H1 (cell line): ENCODE measurements at regions not wholly inside any gene's neighbourhood (a gene's known extent, or its start where the extent isn't known, plus 50 kb on each side); places are given as distances from the start of the nearest gene placed in this dataset.

Experiments used
- CTCF ChIA-PET: fragments of 300-600 bp; sonication (Branson Sonifier 250); formaldehyde crosslinking; loops from one replicate; lab custom pipeline; 2021; ENCODE audit not compliant: partially characterized antibody; lab: Charles Lee
- POLR2A ChIA-PET: fragments of 300-600 bp; sonication (Branson Sonifier 250); formaldehyde crosslinking; loops from one replicate; lab custom pipeline; 2021; ENCODE audit warnings: inconsistent platforms; ENCODE audit not compliant: partially characterized antibody; lab: Charles Lee
- DNase-seq, 2 experiments: peaks; one replicate each; pipeline versions ENCODE4 v3.0.0 to v3.0.0-alpha.2; 2010 to 2022; ENCODE audit warnings: low spot score in 2 of 2, low read depth in 1 of 2, mixed read lengths in 1 of 2
- FAIRE-seq: peaks from 2 replicates; lab custom pipeline; 2011; peaks lifted over from hg19 to GRCh38; lab: Jason Lieb, UNC
- H2AFZ ChIP-seq: 2 replicates; pipeline ENCODE4 v1.8.1; 2012; ENCODE audit warnings: low read length, inconsistent platforms
- H2AK5ac ChIP-seq: 2 replicates; pipeline ENCODE4 v1.6.1; 2013; ENCODE audit warnings: low read depth, low read length
- H2BK120ac ChIP-seq: replicated peaks from 2 replicates; pipeline ENCODE3; 2013; ENCODE audit warnings: low read depth, low read length, inconsistent platforms
- H2BK12ac ChIP-seq: 2 replicates; pipeline ENCODE4 v1.6.1; 2013; ENCODE audit warnings: low read depth, low read length
- H2BK15ac ChIP-seq: 2 replicates; pipeline ENCODE4 v1.6.1; 2013; ENCODE audit warnings: low read length
- H2BK20ac ChIP-seq: 2 replicates; pipeline ENCODE4 v1.6.1; 2013; ENCODE audit warnings: low read length
- H2BK5ac ChIP-seq: 2 replicates; pipeline ENCODE4 v1.6.1; 2013; ENCODE audit warnings: low read depth, low read length
- H3K14ac ChIP-seq: 2 replicates; pipeline ENCODE4 v1.6.1; 2013; ENCODE audit warnings: inconsistent platforms; ENCODE audit not compliant: insufficient read length
- H3K18ac ChIP-seq: 2 replicates; pipeline ENCODE4 v1.6.1; 2013; ENCODE audit warnings: low read length; ENCODE audit errors: extremely low read depth
- H3K23ac ChIP-seq: 2 replicates; pipeline ENCODE4 v1.6.1; 2013; ENCODE audit warnings: inconsistent platforms; ENCODE audit not compliant: insufficient read length
- H3K23me2 ChIP-seq: 2 replicates; pipeline ENCODE4 v1.6.1; 2013; ENCODE audit warnings: low read depth, low read length
- H3K27ac ChIP-seq: 2 replicates; pipeline ENCODE4 v1.6.1; 2011; ENCODE audit warnings: low read depth, low read length, inconsistent platforms
- H3K27me3 ChIP-seq, 4 experiments: replicated peaks in 1 of 4; 1 replicate in 1 of 4; 2 replicates in 3 of 4; pipeline versions ENCODE4 v1.6.1 to v1.8.1; 2011 to 2013; ENCODE audit warnings: low read length in 3 of 4, mild to moderate bottlenecking in 3 of 4, inconsistent platforms in 2 of 4, mixed read lengths in 2 of 4, moderate library complexity in 1 of 4; ENCODE audit not compliant: control insufficient read depth in 3 of 4, insufficient read depth in 3 of 4; ENCODE audit errors: extremely low read depth in 1 of 4
- H3K36me3 ChIP-seq, 4 experiments: 2 replicates each; pipeline versions ENCODE4 v1.6.1 to v1.8.1; 2011 to 2013; ENCODE audit warnings: mild to moderate bottlenecking in 4 of 4, low read length in 3 of 4, moderate library complexity in 2 of 4, control low read depth in 1 of 4, inconsistent platforms in 1 of 4; ENCODE audit not compliant: insufficient read depth in 4 of 4, control insufficient read depth in 2 of 4
- H3K4ac ChIP-seq: replicated peaks from 2 replicates; pipeline ENCODE3; 2013; ENCODE audit warnings: low read length, low read depth, mixed read lengths, inconsistent platforms; ENCODE audit not compliant: insufficient read length
- H3K4me1 ChIP-seq, 4 experiments: replicated peaks in 1 of 4; 1 replicate in 1 of 4; 2 replicates in 3 of 4; pipeline versions ENCODE4 v1.6.1 to v1.8.1; 2011 to 2013; ENCODE audit warnings: low read length in 3 of 4, inconsistent platforms in 2 of 4, mixed read lengths in 1 of 4; ENCODE audit not compliant: insufficient read depth in 4 of 4, control insufficient read depth in 3 of 4
- H3K4me2 ChIP-seq, 2 experiments: 2 replicates each; pipeline versions ENCODE4 v1.6.1 to v1.8.1; 2011 to 2013; ENCODE audit warnings: low read depth in 2 of 2, low read length in 2 of 2, control low read depth in 1 of 2, inconsistent platforms in 1 of 2, mild to moderate bottlenecking in 1 of 2; ENCODE audit not compliant: insufficient read depth in 1 of 2
- H3K4me3 ChIP-seq, 4 experiments: fragments of 200-600, 300-600 bp in 1 of 4; sonication (generic), shearing (Covaris generic), sonication (Bioruptor Twin) in 1 of 4; 2 replicates each; pipeline versions ENCODE4 v1.5.1 to v1.8.1; 2011 to 2016; ENCODE audit warnings: low read length in 4 of 4, low read depth in 3 of 4, control low read depth in 2 of 4, inconsistent platforms in 2 of 4, mild to moderate bottlenecking in 2 of 4, mixed read lengths in 1 of 4, moderate library complexity in 1 of 4; ENCODE audit not compliant: insufficient read depth in 2 of 4; ENCODE audit errors: extremely low read depth in 1 of 4
- H3K56ac ChIP-seq: replicated peaks from 2 replicates; pipeline ENCODE3; 2013; ENCODE audit warnings: low read depth, mild to moderate bottlenecking, mixed read lengths, low read length, inconsistent platforms; ENCODE audit not compliant: insufficient read length
- H3K79me1 ChIP-seq: 2 replicates; pipeline ENCODE4 v1.6.1; 2013; ENCODE audit warnings: low read depth, low read length, control low read depth
- H3K79me2 ChIP-seq, 2 experiments: 2 replicates each; pipeline versions ENCODE4 v1.6.1 to v1.8.1; 2012 to 2013; ENCODE audit warnings: low read length in 2 of 2, mild to moderate bottlenecking in 2 of 2, inconsistent platforms in 1 of 2; ENCODE audit not compliant: insufficient read depth in 2 of 2, control insufficient read depth in 1 of 2
- H3K9ac ChIP-seq, 4 experiments: replicated peaks in 1 of 4; 1 replicate in 1 of 4; 2 replicates in 3 of 4; pipeline versions ENCODE4 v1.6.1 to v1.8.1; 2011 to 2013; ENCODE audit warnings: low read depth in 3 of 4, low read length in 3 of 4, control low read depth in 2 of 4, mild to moderate bottlenecking in 2 of 4, moderate library complexity in 2 of 4, inconsistent platforms in 1 of 4; ENCODE audit errors: extremely low read depth in 1 of 4
- H3K9me3 ChIP-seq, 2 experiments: 2 replicates each; pipeline versions ENCODE4 v1.6.1 to v1.8.1; 2012 to 2013; ENCODE audit warnings: mild to moderate bottlenecking in 2 of 2, moderate library complexity in 2 of 2, control low read depth in 1 of 2, inconsistent platforms in 1 of 2, low read depth in 1 of 2, low read length in 1 of 2, mixed read lengths in 1 of 2; ENCODE audit not compliant: insufficient read depth in 2 of 2
- H4K20me1 ChIP-seq, 2 experiments: replicated peaks in 1 of 2; 2 replicates each; pipeline versions ENCODE3 to v1.8.1; 2011 to 2013; ENCODE audit warnings: inconsistent platforms in 2 of 2, low read length in 2 of 2, mild to moderate bottlenecking in 1 of 2; ENCODE audit not compliant: insufficient read depth in 2 of 2, control insufficient read depth in 1 of 2
- H4K5ac ChIP-seq: 2 replicates; pipeline ENCODE4 v1.6.1; 2013; ENCODE audit warnings: low read length, low read depth, mixed read lengths, inconsistent platforms; ENCODE audit not compliant: insufficient read length
- H4K8ac ChIP-seq: 2 replicates; pipeline ENCODE4 v1.8.0; 2013; ENCODE audit warnings: mild to moderate bottlenecking, moderate library complexity, low read length, inconsistent platforms; ENCODE audit not compliant: insufficient read depth; ENCODE audit errors: extremely low read depth
- H4K91ac ChIP-seq: replicated peaks from 2 replicates; pipeline ENCODE3; 2013; ENCODE audit warnings: low read length, mixed read lengths, inconsistent platforms; ENCODE audit not compliant: insufficient read length
- CBX5 ChIP-seq: fragments of 300-800, 300-1000 bp; sonication (generic); IDR thresholded peaks from 2 replicates; pipeline ENCODE4 v1.7.1; 2016; ENCODE audit warnings: antibody characterized with exemption, low read length, low read depth
- CTCF ChIP-seq, 3 experiments: IDR thresholded peaks; 1 replicate in 2 of 3; 2 replicates in 1 of 3; pipeline versions ENCODE4 v1.5.1 to v1.6.1; 2011; ENCODE audit warnings: low read length in 3 of 3, mild to moderate bottlenecking in 3 of 3, inconsistent platforms in 2 of 3, low read depth in 1 of 3, moderate library complexity in 1 of 3; ENCODE audit not compliant: insufficient read depth in 1 of 3; ENCODE audit errors: control extremely low read depth in 1 of 3
- GTF2F1 ChIP-seq: IDR thresholded peaks from 2 replicates; pipeline ENCODE4 v1.6.1; 2012; ENCODE audit warnings: low read depth, low read length, improper control_type of control experiment, borderline replicate concordance
- JUN ChIP-seq: IDR thresholded peaks from 2 replicates; pipeline ENCODE4 v1.6.1; 2011; ENCODE audit warnings: low read depth, mild to moderate bottlenecking, improper control_type of control experiment, low read length
- MAFK ChIP-seq: IDR thresholded peaks from 2 replicates; pipeline ENCODE4 v1.6.1; 2012; ENCODE audit warnings: low read depth, mild to moderate bottlenecking, improper control_type of control experiment, low read length
- MAX ChIP-seq: IDR thresholded peaks from 2 replicates; pipeline ENCODE4 v1.6.1; 2012; ENCODE audit warnings: inconsistent platforms
- POLR2A ChIP-seq, 2 experiments: IDR thresholded peaks; 1 replicate in 1 of 2; 2 replicates in 1 of 2; pipeline ENCODE4 v1.6.1; 2011; ENCODE audit warnings: low read depth in 2 of 2, low read length in 2 of 2, mild to moderate bottlenecking in 2 of 2; ENCODE audit errors: control extremely low read depth in 1 of 2
- POLR2AphosphoS5 ChIP-seq: IDR thresholded peaks from 2 replicates; pipeline ENCODE4 v1.6.1; 2011; ENCODE audit warnings: low read depth, low read length
- RFX5 ChIP-seq: IDR thresholded peaks from 2 replicates; pipeline ENCODE4 v1.6.1; 2011; ENCODE audit warnings: low read depth, low read length, improper control_type of control experiment, borderline replicate concordance
- SP2 ChIP-seq: IDR thresholded peaks from 2 replicates; pipeline ENCODE4 v1.6.1; 2012; ENCODE audit warnings: mild to moderate bottlenecking, low read length, inconsistent platforms
- TCF12 ChIP-seq: IDR thresholded peaks from 2 replicates; pipeline ENCODE4 v1.6.1; 2011; ENCODE audit warnings: low read depth, mild to moderate bottlenecking, low read length
- USF2 ChIP-seq: IDR thresholded peaks from 2 replicates; pipeline ENCODE4 v1.6.1; 2011; ENCODE audit warnings: low read length, improper control_type of control experiment
- WGBS, 2 experiments: shearing (Covaris generic) in 1 of 2; methylation state at CpG; one replicate each; pipeline versions ENCODE4 v1.1.6 to v1.1.7; 2013 to 2015; ENCODE audit warnings: low lambda C conversion rate in 2 of 2, mixed read lengths in 2 of 2, inconsistent platforms in 1 of 2, low coverage in 1 of 2, missing lambda C conversion rate in 1 of 2; ENCODE audit not compliant: insufficient replicate concordance in 2 of 2, insufficient coverage in 1 of 2, insufficient read length in 1 of 2; ENCODE audit errors: extremely low coverage in 1 of 2, missing lambda C conversion rate in 1 of 2; 5-methylcytosine and 5-hydroxymethylcytosine counted together

- Histone ChIP-seq H2BK20ac (no peak overlapping the region), H3K56ac (no peak overlapping the region), H3K23me2 (no peaks in the 10 kb centered on the region), H2AFZ (no peak overlapping the region), H4K8ac (no peak overlapping the region), H3K4me2 (no peak overlapping the region), H3K4me3 (no peak overlapping the region), H3K4ac (no peak overlapping the region), H3K36me3 (no peaks in the 10 kb centered on the region), H3K4me1 (0 out of 7 replicates have a peak, but pooled peaks cover 0 to 4% (median 0%) of the 10 kb centered on the region in 4 experiments), H2BK15ac (no peak overlapping the region), H3K79me1 (no peaks in the 10 kb centered on the region), H3K27ac (no peak overlapping the region), H2BK5ac (no peak overlapping the region), H3K14ac (no peak overlapping the region), H3K23ac (no peak overlapping the region), H4K5ac (no peak overlapping the region), H3K79me2 (no peaks in the 10 kb centered on the region), H2AK5ac (no peak overlapping the region), H3K9me3 (no peaks in the 10 kb centered on the region), H2BK12ac (no peak overlapping the region), H4K20me1 (no peaks in the 10 kb centered on the region), H4K91ac (no peak overlapping the region), H2BK120ac (no peak overlapping the region), H3K18ac (no peak overlapping the region), H3K27me3 (no peaks in the 10 kb centered on the region; a peak in 1 of 7 replicates), H3K9ac (no peak overlapping the region)
- whole genome bisulfite sequencing, 2 experiments = 94% methylated on average over 8 of the region's 8 CpGs; no CpG with 5 or more reads in 1 of the 2 experiments
- ChIA-PET POLR2A (no interaction called here), CTCF (interaction anchor here (0.8 to 1.6 kb wide), 4 partner anchors 13 to 155 kb away, joined by 3 to 4 read pairs (median 3); no protein-coding TSS in a partner anchor)
- DNase-seq (no peak), FAIRE-seq (no peak)
- no peak for TF ChIP-seq CBX5
- TF ChIP-seq POLR2AphosphoS5 = no peak
- no peak for TF ChIP-seq MAX
- TF ChIP-seq SP2 = no peak
- no peak for TF ChIP-seq CTCF (IDR thresholded peaks at IDR 0.05; ENCODE audit: control extremely low read depth in 1 of 3, insufficient read depth in 1 of 3, low read depth in 1 of 3, low read length in 3 of 3)
- no peak for TF ChIP-seq MAFK
- no peak for TF ChIP-seq USF2
- no peak for TF ChIP-seq POLR2A (IDR thresholded peaks at IDR 0.05; ENCODE audit: control extremely low read depth in 1 of 2, low read depth in 2 of 2, low read length in 2 of 2)
- TF ChIP-seq RFX5 = no peak
- TF ChIP-seq GTF2F1 = no peak
- TF ChIP-seq TCF12 = no peak
- no peak for TF ChIP-seq JUN
Observed at GRCh38 chr10:130354573-130354954, 218.4 kb downstream of the GLRX3 start.
